Breast epithelium (tissue), 4 donors: ENCODE measurements at regions not wholly inside any gene's neighbourhood (a gene's known extent, or its start where the extent isn't known, plus 50 kb on each side); places are given as distances from the start of the nearest gene placed in this dataset.

Experiments
- DNase-seq, 2 donors: peaks; one replicate each; pipeline ENCODE4 v3.0.0-alpha.2; 2019; ENCODE audit warnings: low spot score in 2 of 2
- H3K27ac ChIP-seq, 2 donors: fragments of 200-600 bp; sonication (generic) in 1 of 2; one replicate each; pipeline ENCODE4 v1.5.1; 2016 to 2019; ENCODE audit warnings: mild to moderate bottlenecking in 1 of 2
- H3K27me3 ChIP-seq, 2 donors: fragments of 200-600 bp; sonication (generic) in 1 of 2; one replicate each; pipeline versions ENCODE4 v1.5.1 to v1.6.0; 2017 to 2019; ENCODE audit warnings: control low read depth in 1 of 2, mild to moderate bottlenecking in 1 of 2
- H3K36me3 ChIP-seq: fragments of 200-600 bp; one replicate; pipeline ENCODE4 v1.5.1; 2019
- H3K4me1 ChIP-seq, 2 donors: fragments of 200-600 bp; sonication (generic); one replicate each; pipeline ENCODE4 v1.5.1; 2016 to 2019; ENCODE audit warnings: control low read depth in 1 of 2
- H3K4me3 ChIP-seq, 3 donors: fragments of 200-600 bp; sonication (generic); 1 replicate in 2 of 3; 2 replicates in 1 of 3; pipeline ENCODE4 v1.5.1; 2016 to 2019; ENCODE audit warnings: mild to moderate bottlenecking in 3 of 3, moderate library complexity in 2 of 3
- H3K9me3 ChIP-seq, 2 donors: fragments of 200-600 bp; sonication (generic) in 1 of 2; one replicate each; pipeline ENCODE4 v1.5.1; 2016 to 2019; ENCODE audit warnings: control low read depth in 1 of 2
- POLR2A ChIP-seq: fragments of 450-650 bp; IDR thresholded peaks from one replicate; pipeline ENCODE4 v1.6.1; 2016; ENCODE audit warnings: antibody characterized with exemption, mild to moderate bottlenecking, moderate library complexity
- POLR2AphosphoS5 ChIP-seq, 3 donors: sonication (generic); formaldehyde crosslinking; IDR thresholded peaks; one replicate each; pipeline ENCODE4 v1.6.1; 2017; ENCODE audit warnings: antibody characterized with exemption in 3 of 3
- intact Hi-C: fragments of 100-400 bp; cut with DNase I; formaldehyde crosslinking; loops from one replicate; pipeline ENCODE4 v1.15.1; 2023; ENCODE audit warnings: low total_unique reads
- TF ChIP-seq, protein P1 (sequence below), 3 donors: fragments of 450-650 bp; IDR thresholded peaks; one replicate each; pipeline ENCODE4 v1.5.1; 2016 to 2017; ENCODE audit warnings: antibody characterized with exemption in 3 of 3, mild to moderate bottlenecking in 3 of 3, moderate library complexity in 3 of 3

DNA sequence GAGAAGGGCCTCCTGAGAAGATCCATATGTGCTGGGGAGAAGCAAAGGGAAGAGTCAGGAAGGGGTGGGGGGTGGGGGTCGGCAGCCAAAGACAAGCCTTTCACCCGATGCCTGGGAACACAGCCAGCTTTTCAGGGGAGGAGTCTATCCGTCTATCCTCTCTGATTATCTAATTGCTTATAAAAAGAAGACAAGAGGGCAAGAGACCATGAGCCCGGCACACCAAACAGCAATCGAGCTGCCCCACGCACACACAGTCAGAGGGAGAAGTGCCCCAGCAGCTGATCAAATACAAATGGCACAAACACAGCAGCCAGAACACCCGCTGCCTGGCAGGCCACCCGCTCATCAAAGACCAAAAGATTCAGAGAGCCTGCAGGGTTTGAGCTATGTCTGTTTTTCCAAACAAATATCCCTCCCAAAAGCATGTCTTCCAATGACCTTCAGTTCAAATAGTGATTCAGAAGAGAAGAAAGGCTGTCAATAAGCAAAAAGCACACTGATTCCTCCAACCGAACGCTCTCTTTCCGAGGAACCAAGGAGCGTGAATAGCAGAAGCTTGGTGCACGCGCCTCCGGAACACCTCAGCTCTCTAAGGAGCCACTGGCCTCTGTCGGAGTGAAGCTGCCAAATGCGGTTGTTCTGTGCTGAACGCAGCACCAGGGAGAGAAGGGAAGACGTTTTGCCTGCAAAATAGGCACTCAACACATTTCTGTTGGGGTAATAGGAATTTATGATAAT, 419.2 kb downstream of the OCA2 start:
- no peak for TF ChIP-seq POLR2AphosphoS5 (IDR thresholded peaks at IDR 0.05)
- TF ChIP-seq, protein P1, sequence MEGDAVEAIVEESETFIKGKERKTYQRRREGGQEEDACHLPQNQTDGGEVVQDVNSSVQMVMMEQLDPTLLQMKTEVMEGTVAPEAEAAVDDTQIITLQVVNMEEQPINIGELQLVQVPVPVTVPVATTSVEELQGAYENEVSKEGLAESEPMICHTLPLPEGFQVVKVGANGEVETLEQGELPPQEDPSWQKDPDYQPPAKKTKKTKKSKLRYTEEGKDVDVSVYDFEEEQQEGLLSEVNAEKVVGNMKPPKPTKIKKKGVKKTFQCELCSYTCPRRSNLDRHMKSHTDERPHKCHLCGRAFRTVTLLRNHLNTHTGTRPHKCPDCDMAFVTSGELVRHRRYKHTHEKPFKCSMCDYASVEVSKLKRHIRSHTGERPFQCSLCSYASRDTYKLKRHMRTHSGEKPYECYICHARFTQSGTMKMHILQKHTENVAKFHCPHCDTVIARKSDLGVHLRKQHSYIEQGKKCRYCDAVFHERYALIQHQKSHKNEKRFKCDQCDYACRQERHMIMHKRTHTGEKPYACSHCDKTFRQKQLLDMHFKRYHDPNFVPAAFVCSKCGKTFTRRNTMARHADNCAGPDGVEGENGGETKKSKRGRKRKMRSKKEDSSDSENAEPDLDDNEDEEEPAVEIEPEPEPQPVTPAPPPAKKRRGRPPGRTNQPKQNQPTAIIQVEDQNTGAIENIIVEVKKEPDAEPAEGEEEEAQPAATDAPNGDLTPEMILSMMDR (IDR thresholded peaks at IDR 0.05) = no peak
- no peak for TF ChIP-seq POLR2A
- no peaks in the 10 kb centered on the region for H3K36me3 ChIP-seq
- H3K4me3 ChIP-seq = no peak overlapping the region
- no peaks in the 10 kb centered on the region for H3K27me3 ChIP-seq
- intact Hi-C loops = no loop called here
- no peaks in the 10 kb centered on the region for H3K9me3 ChIP-seq
- H3K27ac ChIP-seq = no peak overlapping the region
- DNase-seq = no peak
- no peaks in the 10 kb centered on the region for H3K4me1 ChIP-seq

GRCh38 chr15:27679203-27679602, 419.9 kb downstream of the OCA2 start:
- DNase-seq = no peak
- Histone ChIP-seq H3K36me3 (no peaks in the 10 kb centered on the region), H3K27ac (no peak overlapping the region), H3K4me3 (no peak overlapping the region), H3K9me3 (no peaks in the 10 kb centered on the region), H3K4me1 (no peaks in the 10 kb centered on the region), H3K27me3 (no peaks in the 10 kb centered on the region)
- intact Hi-C loops = no loop called here
- TF ChIP-seq POLR2AphosphoS5 (IDR thresholded peaks at IDR 0.05) (no peak), POLR2A (no peak)
- TF ChIP-seq, protein P1 (IDR thresholded peaks at IDR 0.05) = no peak

GRCh38 chr15:27677951-27678350, 421.2 kb downstream of the OCA2 start:
- TF ChIP-seq POLR2AphosphoS5 (IDR thresholded peaks at IDR 0.05) (no peak), POLR2A (no peak)
- TF ChIP-seq, protein P1 (IDR thresholded peaks at IDR 0.05) = no peak
- H3K4me1 ChIP-seq = no peaks in the 10 kb centered on the region
- no peak for DNase-seq

GRCh38 chr15:27676647-27677046, 422.5 kb downstream of the OCA2 start:
- Histone ChIP-seq H3K4me1 (no peaks in the 10 kb centered on the region), H3K27me3 (no peaks in the 10 kb centered on the region), H3K4me3 (no peak overlapping the region), H3K9me3 (no peaks in the 10 kb centered on the region), H3K36me3 (no peaks in the 10 kb centered on the region), H3K27ac (no peak overlapping the region)
- intact Hi-C loops = no loop called here
- DNase-seq = no peak
- TF ChIP-seq, protein P1 (IDR thresholded peaks at IDR 0.05) = no peak
- no peak for TF ChIP-seq POLR2A
- no peak for TF ChIP-seq POLR2AphosphoS5 (IDR thresholded peaks at IDR 0.05)

More at GRCh38 chr15:27677951-27678350, 421.2 kb downstream of the OCA2 start:
- no peak overlapping the region for H3K4me3 ChIP-seq
- no peak overlapping the region for H3K27ac ChIP-seq
- intact Hi-C loops = no loop called here
- no peaks in the 10 kb centered on the region for H3K36me3 ChIP-seq
- H3K27me3 ChIP-seq = no peaks in the 10 kb centered on the region
- H3K9me3 ChIP-seq = no peaks in the 10 kb centered on the region

DNA sequence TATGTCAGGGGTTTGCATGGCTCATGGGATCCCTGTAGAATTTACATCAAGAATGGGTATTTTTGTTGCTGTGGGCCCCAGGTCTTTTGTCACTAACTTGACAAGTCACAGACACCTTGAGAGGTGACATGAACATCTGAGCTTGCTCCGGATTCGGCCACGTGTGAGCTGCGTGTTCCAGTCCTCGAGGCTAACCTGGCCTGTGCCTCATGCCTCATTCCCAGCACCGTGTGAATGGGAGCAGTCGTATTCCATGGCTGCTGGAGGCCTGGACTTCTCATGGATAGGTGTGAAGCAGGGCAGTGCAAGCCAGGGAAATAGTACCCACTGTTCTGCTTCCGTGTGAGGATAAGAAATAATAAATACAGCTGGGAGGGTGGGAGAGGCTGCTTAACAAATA, 423.5 kb downstream of the OCA2 start:
- no peak overlapping the region for H3K27ac ChIP-seq
- H3K27me3 ChIP-seq = no peaks in the 10 kb centered on the region
- H3K9me3 ChIP-seq = no peaks in the 10 kb centered on the region
- no peaks in the 10 kb centered on the region for H3K36me3 ChIP-seq
- H3K4me3 ChIP-seq = no peak overlapping the region
- H3K4me1 ChIP-seq = no peaks in the 10 kb centered on the region
- intact Hi-C loops = no loop called here
- no peak for DNase-seq
- no peak for TF ChIP-seq POLR2AphosphoS5 (IDR thresholded peaks at IDR 0.05)
- TF ChIP-seq, protein P1 (IDR thresholded peaks at IDR 0.05) = no peak
- TF ChIP-seq POLR2A = no peak
